ENCODE measurements at regions not wholly inside any gene's neighbourhood (a gene's known extent, or its start where the extent isn't known, plus 50 kb on each side); places are given as distances from the start of the nearest gene placed in this dataset.

DNA sequence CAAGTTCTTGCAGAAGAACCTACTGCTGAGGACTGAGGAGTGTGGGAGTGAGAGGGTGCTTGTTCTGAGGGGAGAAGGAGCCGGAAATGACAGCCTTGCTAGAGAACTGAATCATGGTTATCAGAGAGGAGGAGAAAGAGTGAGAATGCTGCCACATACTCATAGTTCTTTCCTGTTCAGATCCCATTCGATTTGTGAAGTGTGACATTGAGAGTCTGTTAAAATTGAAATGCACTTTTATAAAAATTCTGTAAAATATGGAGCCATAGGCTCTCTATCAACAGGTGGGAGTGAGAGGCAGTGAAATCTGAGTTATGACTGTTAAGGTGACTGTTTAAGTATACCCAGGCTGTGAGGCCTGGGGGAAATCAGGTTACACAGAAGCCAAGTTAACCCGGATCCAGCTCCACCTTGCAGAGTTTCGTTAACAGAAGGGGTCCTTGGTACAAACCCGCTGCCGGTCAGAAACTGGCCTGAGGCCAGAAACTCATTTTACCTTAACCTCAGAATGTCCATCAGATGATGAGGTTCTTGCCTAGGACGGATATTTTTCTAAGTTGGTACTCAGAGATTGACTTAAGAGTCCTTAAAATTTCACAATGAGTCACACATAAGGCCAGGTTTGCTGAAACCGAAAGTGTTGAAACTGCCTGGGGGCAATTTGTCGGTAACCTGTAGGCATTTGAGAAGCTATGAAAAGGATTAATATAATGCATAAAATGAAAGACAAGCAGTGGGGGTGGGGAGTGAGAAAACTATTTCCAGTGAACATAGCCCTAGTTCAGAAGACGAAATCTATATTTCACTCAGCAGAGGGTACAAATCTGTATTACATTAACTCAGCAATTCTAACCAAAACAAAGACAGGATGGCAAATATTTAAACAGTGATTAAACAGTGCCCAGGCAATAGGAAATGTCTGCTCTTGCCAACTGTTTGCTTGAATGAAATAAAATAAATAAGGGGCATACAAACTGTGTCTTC lies 350.5 kb downstream of the KCNRG start:
- TF ChIP-seq GLIS3 (CRISPR knock-in tag; IDR thresholded peaks at IDR 0.05), result no peak
- no peak for TF ChIP-seq SNAI2 (CRISPR knock-in tag; IDR thresholded peaks at IDR 0.05)
- no peak for TF ChIP-seq ZFP3 (CRISPR knock-in tag; IDR thresholded peaks at IDR 0.05)
- no peak for TF ChIP-seq TCF4 (CRISPR knock-in tag; IDR thresholded peaks at IDR 0.05; ENCODE audit: borderline replicate concordance)
- no peak for TF ChIP-seq ARNTL (CRISPR knock-in tag; IDR thresholded peaks at IDR 0.05; ENCODE audit: borderline replicate concordance, low read depth)
- TF ChIP-seq, protein P1, sequence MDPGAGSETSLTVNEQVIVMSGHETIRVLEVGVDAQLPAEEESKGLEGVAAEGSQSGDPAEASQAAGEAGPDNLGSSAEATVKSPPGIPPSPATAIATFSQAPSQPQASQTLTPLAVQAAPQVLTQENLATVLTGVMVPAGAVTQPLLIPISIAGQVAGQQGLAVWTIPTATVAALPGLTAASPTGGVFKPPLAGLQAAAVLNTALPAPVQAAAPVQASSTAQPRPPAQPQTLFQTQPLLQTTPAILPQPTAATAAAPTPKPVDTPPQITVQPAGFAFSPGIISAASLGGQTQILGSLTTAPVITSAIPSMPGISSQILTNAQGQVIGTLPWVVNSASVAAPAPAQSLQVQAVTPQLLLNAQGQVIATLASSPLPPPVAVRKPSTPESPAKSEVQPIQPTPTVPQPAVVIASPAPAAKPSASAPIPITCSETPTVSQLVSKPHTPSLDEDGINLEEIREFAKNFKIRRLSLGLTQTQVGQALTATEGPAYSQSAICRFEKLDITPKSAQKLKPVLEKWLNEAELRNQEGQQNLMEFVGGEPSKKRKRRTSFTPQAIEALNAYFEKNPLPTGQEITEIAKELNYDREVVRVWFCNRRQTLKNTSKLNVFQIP (CRISPR knock-in tag; IDR thresholded peaks at IDR 0.05; ENCODE audit: borderline replicate concordance, low read depth), result no peak
- no peak for TF ChIP-seq ZFP30 (CRISPR knock-in tag; IDR thresholded peaks at IDR 0.05)
- TF ChIP-seq ZNF565 (CRISPR knock-in tag; conservative IDR thresholded peaks at IDR 0.05; ENCODE audit: low read depth), result no peak
- no peak for TF ChIP-seq PATZ1 (CRISPR knock-in tag; IDR thresholded peaks at IDR 0.05; ENCODE audit: borderline replicate concordance)
- no peak for TF ChIP-seq TSHZ2 (CRISPR knock-in tag; IDR thresholded peaks at IDR 0.05)
- TF ChIP-seq ESRRG (CRISPR knock-in tag; IDR thresholded peaks at IDR 0.05), result no peak

Data from SK-N-SH treated with all-trans-retinoic acid at 6 μM for 48 hours (cell line).